Loucy (cell line): ENCODE measurements at regions not wholly inside any gene's neighbourhood (a gene's known extent, or its start where the extent isn't known, plus 50 kb on each side); places are given as distances from the start of the nearest gene placed in this dataset.

Experiments
- H2AFZ ChIP-seq: fragments of 200-600 bp; sonication (generic); 2 replicates; pipeline ENCODE4 v1.6.0; 2016; ENCODE audit warnings: antibody characterized with exemption, mild to moderate bottlenecking, low read length, moderate library complexity
- H3F3A ChIP-seq: fragments of 200-600 bp; 2 replicates; pipeline ENCODE4 v1.6.0; 2016; ENCODE audit warnings: antibody characterized with exemption, low read depth, mild to moderate bottlenecking
- H3K27me3 ChIP-seq: fragments of 200-600 bp; sonication (generic); 2 replicates; pipeline ENCODE4 v1.6.1; 2014; ENCODE audit warnings: low read length, mild to moderate bottlenecking; ENCODE audit not compliant: insufficient read depth, poor library complexity, severe bottlenecking
- H3K36me3 ChIP-seq: fragments of 200-600 bp; sonication (generic); 2 replicates; pipeline ENCODE4 v1.6.1; 2016; ENCODE audit warnings: low read length; ENCODE audit not compliant: insufficient read depth
- H3K4me1 ChIP-seq: fragments of 200-600 bp; sonication (generic); 2 replicates; pipeline ENCODE4 v1.5.1; 2014; ENCODE audit warnings: low read length, mild to moderate bottlenecking; ENCODE audit not compliant: insufficient read depth, poor library complexity, severe bottlenecking
- H3K4me2 ChIP-seq: fragments of 200-600 bp; sonication (generic); 2 replicates; pipeline ENCODE4 v1.6.0; 2014; ENCODE audit warnings: antibody characterized with exemption, low read length, low read depth, mild to moderate bottlenecking; ENCODE audit not compliant: poor library complexity, severe bottlenecking
- H3K4me3 ChIP-seq: fragments of 200-600 bp; sonication (generic); 2 replicates; pipeline ENCODE4 v1.5.1; 2014; ENCODE audit warnings: low read length, mild to moderate bottlenecking, mixed read lengths; ENCODE audit not compliant: poor library complexity, severe bottlenecking
- H3K79me2 ChIP-seq: fragments of 200-600 bp; sonication (generic); 2 replicates; pipeline ENCODE4 v1.6.1; 2014; ENCODE audit warnings: low read length; ENCODE audit not compliant: insufficient read depth
- H3K9ac ChIP-seq: fragments of 200-600 bp; sonication (generic); 2 replicates; pipeline ENCODE4 v1.6.0; 2014; ENCODE audit warnings: mild to moderate bottlenecking, low read depth, low read length, moderate library complexity; ENCODE audit not compliant: poor library complexity, severe bottlenecking
- H3K9me2 ChIP-seq: fragments of 200-600 bp; sonication (generic); replicated peaks from 2 replicates; pipeline ENCODE4 v1.6.1; 2016; ENCODE audit warnings: low read depth, low read length, mixed read lengths
- H3K9me3 ChIP-seq: fragments of 200-600 bp; sonication (generic); 2 replicates; pipeline ENCODE4 v1.6.1; 2014; ENCODE audit warnings: mild to moderate bottlenecking, antibody characterized with exemption, low read length, low read depth; ENCODE audit not compliant: insufficient read depth
- H4K20me1 ChIP-seq: fragments of 200-600 bp; sonication (generic); 2 replicates; pipeline ENCODE4 v1.6.0; 2014; ENCODE audit warnings: antibody characterized with exemption, low read length, mild to moderate bottlenecking; ENCODE audit not compliant: insufficient read depth, poor library complexity, severe bottlenecking
- CTCF ChIP-seq: fragments of 200-600 bp; sonication (generic); conservative IDR thresholded peaks from 2 replicates; pipeline ENCODE4 v1.5.1; 2014; ENCODE audit warnings: mild to moderate bottlenecking, antibody characterized with exemption, low read length
- EZH2phosphoT487 ChIP-seq: fragments of 200-600 bp; IDR thresholded peaks from 2 replicates; pipeline ENCODE4 v1.6.1; 2018; ENCODE audit warnings: antibody characterized with exemption, mild to moderate bottlenecking, moderate library complexity, borderline replicate concordance

DNA sequence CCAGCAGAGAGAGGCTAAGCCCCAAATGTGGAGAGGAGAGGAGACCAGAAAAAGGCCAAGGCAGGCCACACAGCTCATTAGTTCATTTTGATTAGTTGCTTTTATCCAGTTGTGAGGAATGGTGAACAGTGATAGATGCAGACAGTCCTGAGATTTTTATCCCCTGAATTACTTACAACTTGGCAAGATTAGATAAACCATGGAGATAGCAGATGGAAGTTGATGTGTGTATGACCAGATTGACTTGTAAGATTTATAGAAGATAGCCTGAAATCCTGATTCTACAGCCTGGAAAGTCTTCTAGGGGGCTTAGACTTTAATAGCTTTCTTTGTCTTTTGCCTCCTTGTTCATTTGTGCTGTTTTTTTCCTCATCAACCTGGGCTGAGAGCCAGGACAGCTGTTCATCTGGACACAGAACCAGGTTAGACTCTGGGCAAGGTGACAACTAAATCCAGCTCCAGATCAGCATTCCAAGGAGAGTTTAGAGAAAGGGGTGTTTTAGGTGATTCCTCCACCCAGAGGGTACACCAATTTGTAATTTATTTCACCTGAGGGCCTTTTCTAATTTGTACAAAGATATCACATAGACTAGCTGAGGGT is 215.5 kb downstream of the SPATA18 start:
- Histone ChIP-seq H3K27me3 (no peaks in the 10 kb centered on the region), H3K4me3 (no peak overlapping the region), H3K9me2 (no peaks in the 10 kb centered on the region), H3K79me2 (no peaks in the 10 kb centered on the region), H3K9ac (no peak overlapping the region), H3K36me3 (no peaks in the 10 kb centered on the region), H3K4me1 (no peaks in the 10 kb centered on the region), H3K4me2 (no peak overlapping the region), H3F3A (no peaks in the 10 kb centered on the region), H2AFZ (no peak overlapping the region), H4K20me1 (no peaks in the 10 kb centered on the region), H3K9me3 (no peaks in the 10 kb centered on the region)
- TF ChIP-seq CTCF (no peak), EZH2phosphoT487 (no peak)

GRCh38 chr4:52269761-52270160 is 218.7 kb downstream of the SPATA18 start:
- no peaks in the 10 kb centered on the region for H3K27me3 ChIP-seq
- H3K9me2 ChIP-seq = no peaks in the 10 kb centered on the region
- H3K36me3 ChIP-seq = no peaks in the 10 kb centered on the region
- H3F3A ChIP-seq = no peaks in the 10 kb centered on the region
- no peak overlapping the region for H3K4me2 ChIP-seq
- H3K4me3 ChIP-seq = no peak overlapping the region
- H3K9ac ChIP-seq = no peak overlapping the region
- no peaks in the 10 kb centered on the region for H3K9me3 ChIP-seq
- no peaks in the 10 kb centered on the region for H3K4me1 ChIP-seq
- H3K79me2 ChIP-seq = no peaks in the 10 kb centered on the region
- no peak overlapping the region for H2AFZ ChIP-seq
- H4K20me1 ChIP-seq = no peaks in the 10 kb centered on the region
- TF ChIP-seq CTCF = no peak
- TF ChIP-seq EZH2phosphoT487 = no peak

DNA sequence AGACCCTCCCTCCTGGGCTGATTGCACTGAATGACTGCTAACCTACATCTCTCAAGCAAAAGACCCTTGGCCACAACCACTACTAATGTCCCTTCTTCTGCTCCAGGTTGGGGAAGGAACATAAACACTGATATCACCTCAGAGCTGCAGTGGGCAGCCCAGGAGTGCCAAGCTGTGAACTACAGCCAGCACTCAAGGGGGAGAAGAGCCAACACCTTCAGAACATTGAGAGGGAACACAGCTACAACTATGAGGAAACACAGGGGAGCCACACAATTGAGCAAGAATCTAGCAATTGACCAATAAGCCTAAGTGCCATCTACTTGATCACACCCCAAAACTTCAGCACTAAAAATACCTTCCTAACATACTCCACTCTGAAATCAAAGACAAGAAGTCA is 222.8 kb downstream of the SPATA18 start:
- H3K36me3 ChIP-seq = no peaks in the 10 kb centered on the region
- TF ChIP-seq EZH2phosphoT487 = no peak
- TF ChIP-seq CTCF = no peak
- no peaks in the 10 kb centered on the region for H3F3A ChIP-seq
- no peaks in the 10 kb centered on the region for H4K20me1 ChIP-seq
- no peak overlapping the region for H3K4me3 ChIP-seq
- no peak overlapping the region for H3K4me2 ChIP-seq
- H3K4me1 ChIP-seq = no peaks in the 10 kb centered on the region
- no peak overlapping the region for H2AFZ ChIP-seq
- no peaks in the 10 kb centered on the region for H3K9me2 ChIP-seq
- no peak overlapping the region for H3K9ac ChIP-seq
- no peaks in the 10 kb centered on the region for H3K27me3 ChIP-seq
- no peaks in the 10 kb centered on the region for H3K79me2 ChIP-seq
- H3K9me3 ChIP-seq = no peaks in the 10 kb centered on the region
